HG03442 (cell line): ENCODE measurements at regions not wholly inside any gene's neighbourhood (a gene's known extent, or its start where the extent isn't known, plus 50 kb on each side); places are given as distances from the start of the nearest gene placed in this dataset.

Experiments used
- ATAC-seq: cut with Tn5 transposase; IDR thresholded peaks from one replicate; pipeline ENCODE4 v1.9.1; 2021; ENCODE audit warnings: mild to moderate bottlenecking, moderate library complexity; ENCODE audit not compliant: unreplicated experiment

- ATAC-seq: no peak
Observed at GRCh38 chr20:11785885-11786507, 131.7 kb upstream of the BTBD3 start.

DNA sequence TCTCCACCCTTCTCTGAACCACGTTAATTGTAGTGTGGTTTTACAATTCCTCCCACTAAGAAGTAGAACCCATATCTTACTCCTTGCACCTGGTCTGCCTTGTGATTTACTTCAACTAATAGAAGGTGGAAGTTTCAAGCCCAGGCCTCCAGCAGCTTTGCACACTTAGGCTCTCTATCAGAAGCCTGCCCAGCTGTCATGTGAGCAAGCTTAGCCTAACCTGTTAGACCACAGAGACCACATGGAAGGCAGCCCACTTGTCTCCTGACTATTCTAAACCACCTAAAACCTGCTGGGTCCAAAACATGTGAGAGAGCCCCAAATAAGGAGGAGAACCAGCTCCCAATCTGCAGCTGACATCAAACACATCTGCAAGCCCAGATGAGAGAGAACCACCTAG, 127.6 kb upstream of the BTBD3 start:
- ATAC-seq: no peak

DNA sequence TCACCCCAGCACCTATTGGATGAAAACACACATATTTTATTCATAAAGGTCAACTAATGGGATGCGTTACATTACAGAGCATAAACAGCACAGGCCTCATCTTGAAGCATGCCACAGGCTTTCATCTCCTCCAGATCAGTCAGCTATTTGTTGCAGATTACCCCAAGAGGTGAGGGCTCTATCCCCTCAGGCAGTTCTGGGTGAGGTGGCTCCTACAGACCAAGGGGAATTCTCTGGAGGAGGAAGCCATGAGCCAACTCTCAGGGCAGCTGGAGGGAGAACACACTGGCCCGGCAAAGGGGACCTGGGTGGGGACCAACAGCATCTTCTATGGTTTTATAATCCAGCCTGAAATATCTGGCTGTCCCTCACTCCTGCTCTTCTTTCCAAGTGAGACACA, 126.4 kb upstream of the BTBD3 start:
- no peak for ATAC-seq

DNA sequence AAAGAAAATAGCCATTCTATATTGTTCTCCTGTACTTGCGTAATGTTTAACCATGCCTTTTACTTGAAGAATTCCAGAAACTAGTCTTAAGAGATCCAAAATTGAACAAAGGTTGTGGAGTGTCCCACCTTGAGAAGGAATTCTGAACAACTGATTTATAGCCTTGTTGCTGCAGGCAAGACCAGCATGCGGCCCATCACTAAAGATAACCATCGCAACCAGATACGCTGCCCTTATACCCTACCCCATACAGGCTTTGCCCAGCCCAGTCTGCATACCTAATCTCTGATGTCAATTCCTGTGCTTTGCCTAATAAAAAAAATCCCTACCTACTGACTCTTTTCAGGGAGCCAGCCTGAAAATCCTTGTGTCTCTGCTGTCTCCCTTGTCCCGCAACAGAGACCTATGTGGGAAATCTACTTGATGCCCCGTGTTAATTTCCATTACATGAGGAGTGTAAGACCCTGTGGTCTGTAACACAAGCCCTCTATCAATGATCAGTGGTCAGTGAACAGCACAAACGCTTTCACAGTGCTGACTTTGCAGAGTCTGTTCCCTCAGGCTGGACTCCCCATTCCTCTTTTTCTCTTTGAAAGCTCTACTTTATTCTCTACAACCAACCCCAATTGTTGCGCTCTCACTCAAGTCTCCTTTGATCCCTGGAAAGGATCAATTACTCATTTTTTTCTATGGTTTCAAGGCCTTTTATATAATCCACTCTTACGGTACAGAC, 125.7 kb upstream of the BTBD3 start:
- no peak for ATAC-seq

GRCh38 chr20:11792568-11792953, 125.1 kb upstream of the BTBD3 start:
- ATAC-seq: no peak

- no peak for ATAC-seq
Observed at GRCh38 chr20:11794525-11794924, 123.2 kb upstream of the BTBD3 start.

- no peak for ATAC-seq
Observed at GRCh38 chr20:11795071-11795615, 122.5 kb upstream of the BTBD3 start.

- ATAC-seq: no peak
Observed at GRCh38 chr20:11796026-11796425, 121.7 kb upstream of the BTBD3 start.

DNA sequence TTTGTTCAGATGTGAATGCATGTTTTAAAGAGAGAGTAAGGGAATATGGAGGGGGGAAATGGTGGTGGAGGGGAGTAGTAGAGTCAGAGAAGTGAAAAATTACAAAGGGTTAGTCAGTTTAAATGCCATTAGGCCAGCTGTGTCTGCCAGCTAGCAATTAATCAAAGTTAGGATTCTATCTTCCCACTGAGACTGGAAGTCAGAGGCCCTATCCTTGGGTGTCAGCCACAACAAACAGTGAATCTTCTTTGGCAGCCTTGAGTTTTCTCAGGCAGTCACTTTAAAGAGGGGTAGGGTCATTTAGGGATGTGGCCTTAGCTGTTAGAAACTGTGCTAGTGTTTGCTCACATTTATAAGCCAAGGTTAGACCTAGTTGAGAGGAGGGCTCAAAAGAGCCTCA, 120.5 kb upstream of the BTBD3 start:
- ATAC-seq: no peak

- no peak for ATAC-seq
Observed at GRCh38 chr20:11799281-11799684, 118.4 kb upstream of the BTBD3 start.

- ATAC-seq: no peak
Observed at GRCh38 chr20:11807054-11808048, 110.3 kb upstream of the BTBD3 start.

DNA sequence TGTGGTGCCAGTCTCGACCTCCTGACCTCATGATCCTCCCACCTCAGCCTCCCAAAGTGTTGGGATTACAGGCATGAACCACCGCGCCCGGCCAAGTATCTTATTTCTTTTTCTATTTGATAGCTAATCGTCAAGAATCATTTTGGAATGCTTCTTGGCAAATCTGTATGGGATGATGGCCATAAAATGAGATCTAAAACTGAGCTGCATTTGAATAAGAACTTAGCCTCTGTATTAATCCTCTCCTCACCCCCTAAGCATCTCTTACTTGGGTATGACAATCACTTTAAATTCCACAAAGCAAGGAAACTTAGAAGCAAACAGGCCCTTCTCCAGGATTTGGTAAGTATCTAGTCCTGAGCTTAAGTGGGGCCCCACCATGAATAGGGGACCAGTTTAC, 108.9 kb upstream of the BTBD3 start:
- ATAC-seq: no peak

- ATAC-seq: no peak
Observed at GRCh38 chr20:11810311-11811083, 107.2 kb upstream of the BTBD3 start.

DNA sequence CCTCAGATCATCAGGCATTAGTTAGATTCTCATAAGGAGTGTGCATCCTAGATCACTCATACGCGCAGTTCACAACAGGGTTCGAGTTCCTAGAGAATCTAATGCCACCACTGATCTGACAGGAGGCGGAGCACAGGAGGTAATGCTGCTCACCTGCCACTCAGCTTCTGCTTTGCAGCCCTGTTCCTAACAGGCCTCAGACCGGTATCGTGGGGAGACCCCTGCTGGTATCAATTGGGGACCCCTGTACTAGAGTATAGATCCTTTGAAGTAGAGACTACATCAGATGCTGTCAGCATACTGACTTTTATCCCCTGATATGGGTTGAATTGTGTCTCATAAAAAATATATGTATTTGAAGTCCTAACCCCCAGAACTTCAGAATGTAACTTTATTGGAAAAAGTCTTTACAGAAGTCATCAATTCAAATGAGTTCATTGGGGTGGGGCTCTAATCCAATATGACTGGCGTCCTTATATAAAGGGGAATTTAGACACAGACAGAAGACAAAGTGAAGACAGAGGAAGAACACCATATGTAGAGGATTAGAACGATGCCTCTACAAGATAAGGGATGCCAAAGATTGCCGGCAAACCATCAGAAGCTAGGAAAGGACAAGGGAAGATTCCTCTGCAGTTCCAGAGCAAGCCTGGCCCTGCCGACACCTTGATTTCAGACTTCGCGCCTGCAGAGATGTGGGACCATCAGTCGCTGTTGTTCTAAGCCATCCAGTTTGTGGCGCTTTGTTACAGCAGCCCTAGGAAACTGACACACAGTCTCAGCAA, 104.4 kb upstream of the BTBD3 start:
- no peak for ATAC-seq

- no peak for ATAC-seq
Observed at GRCh38 chr20:11814267-11814666, 103.4 kb upstream of the BTBD3 start.

- no peak for ATAC-seq
Observed at GRCh38 chr20:11820838-11821237, 96.9 kb upstream of the BTBD3 start.

GRCh38 chr20:11822540-11822794, 95.2 kb upstream of the BTBD3 start:
- ATAC-seq: no peak

GRCh38 chr20:11826334-11826733, 91.4 kb upstream of the BTBD3 start:
- ATAC-seq: no peak

DNA sequence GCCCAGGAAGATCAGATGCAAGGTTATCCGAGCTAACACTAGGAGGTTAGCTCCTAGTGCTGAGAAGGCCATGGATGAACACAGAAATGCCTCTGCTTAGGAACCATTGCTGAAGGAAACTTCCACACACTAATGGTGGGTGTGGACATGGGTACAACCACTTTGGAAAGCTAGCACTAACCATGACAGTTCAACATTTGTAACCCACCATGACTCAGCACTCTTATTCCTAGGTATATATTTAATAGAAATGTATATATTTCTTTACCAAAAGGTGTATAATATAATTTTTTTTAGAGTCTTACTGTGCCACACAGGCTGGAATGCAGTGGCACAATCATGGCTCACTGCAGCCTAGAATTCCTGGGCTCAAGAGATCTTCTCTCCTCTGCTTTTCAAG, 85.3 kb upstream of the BTBD3 start:
- no peak for ATAC-seq

GRCh38 chr20:11832851-11833250, 84.8 kb upstream of the BTBD3 start:
- no peak for ATAC-seq
